Caco-2 (cell line): ENCODE measurements at regions not wholly inside any gene's neighbourhood (a gene's known extent, or its start where the extent isn't known, plus 50 kb on each side); places are given as distances from the start of the nearest gene placed in this dataset.

Experiments used
- BruUV-seq: library from RNA; stranded (reverse); fragments of 400-500 nt; replicated peaks from 2 replicates; lab custom pipeline; 2021; lab: Mats Ljungman, UMichigan
- CTCF ChIA-PET: fragments of 300-600 bp; sonication (Branson Sonifier 250); formaldehyde crosslinking; loops from one replicate; lab custom pipeline; 2022; ENCODE audit warnings: antibody characterized with exemption; lab: Charles Lee
- POLR2A ChIA-PET: fragments of 300-600 bp; sonication (Branson Sonifier 250); formaldehyde crosslinking; loops from one replicate; lab custom pipeline; 2022; ENCODE audit warnings: antibody characterized with exemption; lab: Charles Lee
- DNase-seq, 2 experiments: peaks; one replicate each; pipeline versions ENCODE4 v3.0.0 to v3.0.0-alpha.2; 2020 to 2022
- H3K27me3 ChIP-seq: replicated peaks from 2 replicates; pipeline ENCODE4 v1.6.0; 2011; ENCODE audit warnings: low read length; ENCODE audit not compliant: control insufficient read depth, insufficient read depth
- H3K36me3 ChIP-seq: 2 replicates; pipeline ENCODE4 v1.5.1; 2011; ENCODE audit warnings: low read length; ENCODE audit not compliant: control insufficient read depth, insufficient read depth
- H3K4me1 ChIP-seq: fragments of 250-450 bp; sonication (Bioruptor Pico); 2 replicates; pipeline ENCODE4 v1.5.1; 2020; ENCODE audit warnings: mild to moderate bottlenecking
- H3K4me3 ChIP-seq: 2 replicates; pipeline ENCODE4 v1.5.1; 2011; ENCODE audit warnings: low read depth, mild to moderate bottlenecking, control low read depth, low read length
- H3K9me3 ChIP-seq: fragments of 250-450 bp; sonication (Bioruptor Pico); 2 replicates; pipeline ENCODE4 v1.5.1; 2020; ENCODE audit warnings: mild to moderate bottlenecking, moderate library complexity
- H3K27ac Mint-ChIP-seq: one replicate; pipeline ENCODE4 v1.8.0; 2022; ENCODE audit warnings: mixed read lengths; ENCODE audit not compliant: unreplicated experiment
- H3K27me3 Mint-ChIP-seq: one replicate; pipeline ENCODE4 v1.8.0; 2022; ENCODE audit warnings: mixed read lengths; ENCODE audit not compliant: insufficient read depth, unreplicated experiment
- H3K36me3 Mint-ChIP-seq: one replicate; pipeline ENCODE4 v1.8.0; 2022; ENCODE audit warnings: mild to moderate bottlenecking, mixed read lengths; ENCODE audit not compliant: insufficient read depth, unreplicated experiment
- H3K4me1 Mint-ChIP-seq: one replicate; pipeline ENCODE4 v1.8.0; 2022; ENCODE audit warnings: low read depth, mixed read lengths; ENCODE audit not compliant: unreplicated experiment
- H3K4me3 Mint-ChIP-seq: one replicate; pipeline ENCODE4 v1.8.0; 2022; ENCODE audit warnings: mild to moderate bottlenecking, moderate library complexity, mixed read lengths; ENCODE audit not compliant: unreplicated experiment
- H3K9me3 Mint-ChIP-seq: one replicate; pipeline ENCODE4 v1.8.0; 2022; ENCODE audit warnings: mixed read lengths; ENCODE audit not compliant: unreplicated experiment
- CTCF ChIP-seq, 2 experiments: fragments of 200-600 bp in 1 of 2; IDR thresholded peaks; 1 replicate in 1 of 2; 2 replicates in 1 of 2; pipeline versions ENCODE4 v1.5.1 to v1.8.0; 2011 to 2022; ENCODE audit warnings: antibody characterized with exemption in 1 of 2, control low read depth in 1 of 2, inconsistent platforms in 1 of 2, low read depth in 1 of 2, low read length in 1 of 2, mild to moderate bottlenecking in 1 of 2, moderate library complexity in 1 of 2; ENCODE audit not compliant: insufficient read depth in 1 of 2, severe bottlenecking in 1 of 2, unreplicated experiment in 1 of 2
- intact Hi-C: fragments of 100-400 bp; cut with micrococcal nuclease; formaldehyde crosslinking; loops from one replicate; pipeline ENCODE4 v1.10.0; 2022; ENCODE audit not compliant: unreplicated experiment

GRCh38 chr3:6452974-6453373 lies 407.9 kb upstream of the GRM7 start:
- Mint-ChIP-seq H3K27ac (no peak overlapping the region), H3K9me3 (no peaks in the 10 kb centered on the region), H3K27me3 (no peaks in the 10 kb centered on the region), H3K36me3 (no peaks in the 10 kb centered on the region), H3K4me3 (no peak overlapping the region), H3K4me1 (no peaks in the 10 kb centered on the region)
- DNase-seq, result no peak
- H3K36me3 ChIP-seq, result no peaks in the 10 kb centered on the region
- no peaks in the 10 kb centered on the region for H3K27me3 ChIP-seq
- TF ChIP-seq CTCF (IDR thresholded peaks at IDR 0.05; ENCODE audit: insufficient read depth in 1 of 2, low read depth in 1 of 2, low read length in 1 of 2, severe bottlenecking in 1 of 2, unreplicated experiment in 1 of 2), result no peak
- no peaks in the 10 kb centered on the region for H3K9me3 ChIP-seq
- BruUV-seq, result no TSS peak
- intact Hi-C loops, result no loop called here
- H3K4me1 ChIP-seq, result no peaks in the 10 kb centered on the region
- ChIA-PET POLR2A (no interaction called here), CTCF (no interaction called here)
- no peak overlapping the region for H3K4me3 ChIP-seq

GRCh38 chr3:6455031-6455430 lies 405.9 kb upstream of the GRM7 start:
- ChIA-PET POLR2A (no interaction called here), CTCF (no interaction called here)
- H3K36me3 Mint-ChIP-seq, result no peaks in the 10 kb centered on the region
- H3K27ac Mint-ChIP-seq, result no peak overlapping the region
- H3K27me3 ChIP-seq, result no peaks in the 10 kb centered on the region
- no peak for TF ChIP-seq CTCF (IDR thresholded peaks at IDR 0.05; ENCODE audit: insufficient read depth in 1 of 2, low read depth in 1 of 2, low read length in 1 of 2, severe bottlenecking in 1 of 2, unreplicated experiment in 1 of 2)
- no peaks in the 10 kb centered on the region for H3K9me3 Mint-ChIP-seq
- no peaks in the 10 kb centered on the region for H3K4me1 Mint-ChIP-seq
- no peaks in the 10 kb centered on the region for H3K27me3 Mint-ChIP-seq
- H3K36me3 ChIP-seq, result no peaks in the 10 kb centered on the region
- H3K4me3 Mint-ChIP-seq, result no peak overlapping the region
- intact Hi-C loops, result no loop called here
- H3K4me3 ChIP-seq, result no peak overlapping the region
- H3K9me3 ChIP-seq, result no peaks in the 10 kb centered on the region
- no TSS peak for BruUV-seq
- H3K4me1 ChIP-seq, result no peaks in the 10 kb centered on the region
- DNase-seq, result no peak

GRCh38 chr3:6467186-6467585 lies 393.7 kb upstream of the GRM7 start:
- ChIA-PET POLR2A (no interaction called here), CTCF (no interaction called here)
- H3K9me3 Mint-ChIP-seq, result no peaks in the 10 kb centered on the region
- no peaks in the 10 kb centered on the region for H3K27me3 ChIP-seq
- no peak overlapping the region for H3K27ac Mint-ChIP-seq
- no peak overlapping the region for H3K4me3 ChIP-seq
- peaks cover 7% of the 10 kb centered on the region for H3K27me3 Mint-ChIP-seq
- no peak overlapping the region for H3K4me3 Mint-ChIP-seq
- H3K4me1 Mint-ChIP-seq, result no peaks in the 10 kb centered on the region
- H3K36me3 ChIP-seq, result no peaks in the 10 kb centered on the region
- H3K36me3 Mint-ChIP-seq, result no peaks in the 10 kb centered on the region
- H3K9me3 ChIP-seq, result no peaks in the 10 kb centered on the region
- DNase-seq, result no peak
- H3K4me1 ChIP-seq, result no peaks in the 10 kb centered on the region
- intact Hi-C loops, result no loop called here
- no peak for TF ChIP-seq CTCF (IDR thresholded peaks at IDR 0.05; ENCODE audit: insufficient read depth in 1 of 2, low read depth in 1 of 2, low read length in 1 of 2, severe bottlenecking in 1 of 2, unreplicated experiment in 1 of 2)
- BruUV-seq, result no TSS peak
